ENCODE measurements at regions not wholly inside any gene's neighbourhood (a gene's known extent, or its start where the extent isn't known, plus 50 kb on each side); places are given as distances from the start of the nearest gene placed in this dataset.

GRCh38 chr20:57860576-57860975, 150.8 kb upstream of the PMEPA1 start:
- H3K4me1 Mint-ChIP-seq (ENCODE audit: unreplicated experiment) = no peaks in the 10 kb centered on the region
- no peaks in the 10 kb centered on the region for H3K36me3 Mint-ChIP-seq
- H3K27ac Mint-ChIP-seq = no peak overlapping the region
- H3K9me3 Mint-ChIP-seq = no peaks in the 10 kb centered on the region
- H3K27me3 Mint-ChIP-seq = peaks cover 26% of the 10 kb centered on the region
- DNase-seq (ENCODE audit: extremely low spot score, unreplicated experiment) = no peak
- no peak for TF ChIP-seq CTCF (conservative IDR thresholded peaks at IDR 0.05)
- H3K4me3 Mint-ChIP-seq = no peak overlapping the region

GRCh38 chr20:57857969-57858368, 148.2 kb upstream of the PMEPA1 start:
- no peak for TF ChIP-seq CTCF (conservative IDR thresholded peaks at IDR 0.05)
- no peak overlapping the region for H3K4me3 Mint-ChIP-seq
- peaks cover 21% of the 10 kb centered on the region for H3K27me3 Mint-ChIP-seq
- no peak overlapping the region for H3K27ac Mint-ChIP-seq
- no peaks in the 10 kb centered on the region for H3K4me1 Mint-ChIP-seq (ENCODE audit: unreplicated experiment)
- no peak for DNase-seq (ENCODE audit: extremely low spot score, unreplicated experiment)
- H3K36me3 Mint-ChIP-seq = no peaks in the 10 kb centered on the region
- H3K9me3 Mint-ChIP-seq = no peaks in the 10 kb centered on the region

GRCh38 chr20:57857118-57857517, 147.3 kb upstream of the PMEPA1 start:
- H3K36me3 Mint-ChIP-seq = no peaks in the 10 kb centered on the region
- no peak for DNase-seq (ENCODE audit: extremely low spot score, unreplicated experiment)
- peaks cover 22% of the 10 kb centered on the region for H3K27me3 Mint-ChIP-seq
- H3K27ac Mint-ChIP-seq = no peak overlapping the region
- no peaks in the 10 kb centered on the region for H3K9me3 Mint-ChIP-seq
- TF ChIP-seq CTCF (conservative IDR thresholded peaks at IDR 0.05) = no peak
- no peak overlapping the region for H3K4me3 Mint-ChIP-seq
- peaks cover under 1% of the 10 kb centered on the region for H3K4me1 Mint-ChIP-seq (ENCODE audit: unreplicated experiment)

GRCh38 chr20:57856658-57857057, 146.8 kb upstream of the PMEPA1 start:
- no peak overlapping the region for H3K4me3 Mint-ChIP-seq
- H3K27ac Mint-ChIP-seq = no peak overlapping the region
- H3K4me1 Mint-ChIP-seq (ENCODE audit: unreplicated experiment) = peaks cover 5% of the 10 kb centered on the region
- no peaks in the 10 kb centered on the region for H3K9me3 Mint-ChIP-seq
- TF ChIP-seq CTCF (conservative IDR thresholded peaks at IDR 0.05) = no peak
- H3K27me3 Mint-ChIP-seq = peaks cover 24% of the 10 kb centered on the region
- H3K36me3 Mint-ChIP-seq = no peaks in the 10 kb centered on the region
- DNase-seq (ENCODE audit: extremely low spot score, unreplicated experiment) = no peak

GRCh38 chr20:57851796-57852195, 142.0 kb upstream of the PMEPA1 start:
- H3K4me1 Mint-ChIP-seq (ENCODE audit: unreplicated experiment) = peaks cover 6% of the 10 kb centered on the region
- no peak for TF ChIP-seq CTCF (conservative IDR thresholded peaks at IDR 0.05)
- no peaks in the 10 kb centered on the region for H3K36me3 Mint-ChIP-seq
- H3K27ac Mint-ChIP-seq = no peak overlapping the region
- peaks cover 21% of the 10 kb centered on the region for H3K27me3 Mint-ChIP-seq
- peaks cover 4% of the 10 kb centered on the region for H3K9me3 Mint-ChIP-seq
- H3K4me3 Mint-ChIP-seq = no peak overlapping the region
- no peak for DNase-seq (ENCODE audit: extremely low spot score, unreplicated experiment)

Measured in type B pancreatic cell (in vitro differentiated cells).